Type B pancreatic cell (in vitro differentiated cells): ENCODE measurements at regions not wholly inside any gene's neighbourhood (a gene's known extent, or its start where the extent isn't known, plus 50 kb on each side); places are given as distances from the start of the nearest gene placed in this dataset.

Experiments
- DNase-seq: peaks from one replicate; pipeline ENCODE4 v3.0.0; 2021; ENCODE audit warnings: mixed read lengths; ENCODE audit not compliant: unreplicated experiment; ENCODE audit errors: extremely low spot score
- H3K27ac Mint-ChIP-seq: 2 replicates; pipeline ENCODE4 v1.8.0; 2021; ENCODE audit warnings: mild to moderate bottlenecking, mixed read lengths
- H3K27me3 Mint-ChIP-seq: 2 replicates; pipeline ENCODE4 v1.8.0; 2021; ENCODE audit warnings: mixed read lengths
- H3K36me3 Mint-ChIP-seq: 2 replicates; pipeline ENCODE4 v1.8.0; 2021; ENCODE audit warnings: mixed read lengths
- H3K4me1 Mint-ChIP-seq: one replicate; pipeline ENCODE4 v1.8.0; 2021; ENCODE audit warnings: mixed read lengths; ENCODE audit not compliant: unreplicated experiment
- H3K4me3 Mint-ChIP-seq: 2 replicates; pipeline ENCODE4 v1.8.0; 2021; ENCODE audit warnings: mild to moderate bottlenecking, mixed read lengths
- H3K9me3 Mint-ChIP-seq: 2 replicates; pipeline ENCODE4 v1.8.0; 2021; ENCODE audit warnings: mixed read lengths
- CTCF ChIP-seq: fragments of 200-600 bp; sonication (generic); conservative IDR thresholded peaks from 2 replicates; pipeline ENCODE4 v1.5.0; 2021; ENCODE audit warnings: antibody characterized with exemption, mild to moderate bottlenecking

- no peak for DNase-seq
- Mint-ChIP-seq H3K4me3 (peak overlapping the region; percentile 24), H3K27ac (peak overlapping the region; percentile 71), H3K4me1 (peaks cover 9% of the 10 kb centered on the region), H3K36me3 (peaks cover 11% of the 10 kb centered on the region), H3K9me3 (peaks cover 14% of the 10 kb centered on the region), H3K27me3 (no peaks in the 10 kb centered on the region)
- no peak for TF ChIP-seq CTCF
Observed at GRCh38 chr12:20212658-20213555, 155.4 kb upstream of the PDE3A start.

- no peak overlapping the region for H3K4me3 Mint-ChIP-seq
- no peaks in the 10 kb centered on the region for H3K27me3 Mint-ChIP-seq
- TF ChIP-seq CTCF = no peak
- peaks cover 11% of the 10 kb centered on the region for H3K36me3 Mint-ChIP-seq
- peaks cover 9% of the 10 kb centered on the region for H3K4me1 Mint-ChIP-seq
- no peak overlapping the region for H3K27ac Mint-ChIP-seq
- peaks cover 18% of the 10 kb centered on the region for H3K9me3 Mint-ChIP-seq
- no peak for DNase-seq
Observed at GRCh38 chr12:20213723-20214625, 154.4 kb upstream of the PDE3A start.

- H3K4me3 Mint-ChIP-seq = no peak overlapping the region
- peaks cover 23% of the 10 kb centered on the region for H3K36me3 Mint-ChIP-seq
- peaks cover 22% of the 10 kb centered on the region for H3K9me3 Mint-ChIP-seq
- peak; percentile 14 for TF ChIP-seq CTCF
- H3K27ac Mint-ChIP-seq = no peak overlapping the region
- no peak for DNase-seq
- H3K4me1 Mint-ChIP-seq = no peaks in the 10 kb centered on the region
- H3K27me3 Mint-ChIP-seq = no peaks in the 10 kb centered on the region
Observed at GRCh38 chr12:20220339-20220738, 148.0 kb upstream of the PDE3A start.

GRCh38 chr12:20232931-20233675 lies 135.2 kb upstream of the PDE3A start:
- no peaks in the 10 kb centered on the region for H3K27me3 Mint-ChIP-seq
- H3K4me3 Mint-ChIP-seq = no peak overlapping the region
- H3K36me3 Mint-ChIP-seq = peaks cover 11% of the 10 kb centered on the region
- no peak for DNase-seq
- no peaks in the 10 kb centered on the region for H3K4me1 Mint-ChIP-seq
- TF ChIP-seq CTCF = no peak
- H3K27ac Mint-ChIP-seq = no peak overlapping the region
- peaks cover 11% of the 10 kb centered on the region for H3K9me3 Mint-ChIP-seq

- Mint-ChIP-seq H3K4me3 (no peak overlapping the region), H3K27ac (no peak overlapping the region), H3K4me1 (no peaks in the 10 kb centered on the region), H3K27me3 (no peaks in the 10 kb centered on the region), H3K36me3 (peaks cover 11% of the 10 kb centered on the region), H3K9me3 (peaks cover 11% of the 10 kb centered on the region)
- TF ChIP-seq CTCF = no peak
- no peak for DNase-seq
Observed at GRCh38 chr12:20234474-20234873, 133.9 kb upstream of the PDE3A start.
